ENCODE measurements at regions not wholly inside any gene's neighbourhood (a gene's known extent, or its start where the extent isn't known, plus 50 kb on each side); places are given as distances from the start of the nearest gene placed in this dataset.

DNA sequence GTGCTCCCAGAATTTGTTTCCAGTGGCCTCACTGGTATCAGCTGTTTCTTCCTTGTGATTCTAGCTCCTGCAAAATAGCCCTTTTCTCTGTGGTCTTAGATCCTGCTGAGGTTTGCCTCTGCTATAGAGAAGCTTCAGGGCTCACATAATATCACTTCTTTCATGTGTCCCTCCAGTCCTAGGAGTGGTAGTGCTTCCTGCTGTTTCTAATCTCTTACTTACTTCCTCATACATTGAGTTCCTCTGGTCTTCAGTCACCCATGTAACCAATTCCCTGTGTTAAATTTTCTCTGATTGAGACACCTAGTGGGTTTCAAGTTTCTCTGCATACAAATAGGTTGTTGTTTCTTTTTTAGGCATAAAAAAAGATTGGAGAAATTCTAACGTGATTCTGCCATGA is 1567.9 kb downstream of the ARAP2 start:
- TF ChIP-seq POLR2AphosphoS5 (IDR thresholded peaks at IDR 0.05) (no peak), POLR2A (IDR thresholded peaks at IDR 0.05; ENCODE audit: low read depth) (no peak), CTCF (IDR thresholded peaks at IDR 0.05) (no peak)
